ENCODE measurements at regions not wholly inside any gene's neighbourhood (a gene's known extent, or its start where the extent isn't known, plus 50 kb on each side); places are given as distances from the start of the nearest gene placed in this dataset.

DNA sequence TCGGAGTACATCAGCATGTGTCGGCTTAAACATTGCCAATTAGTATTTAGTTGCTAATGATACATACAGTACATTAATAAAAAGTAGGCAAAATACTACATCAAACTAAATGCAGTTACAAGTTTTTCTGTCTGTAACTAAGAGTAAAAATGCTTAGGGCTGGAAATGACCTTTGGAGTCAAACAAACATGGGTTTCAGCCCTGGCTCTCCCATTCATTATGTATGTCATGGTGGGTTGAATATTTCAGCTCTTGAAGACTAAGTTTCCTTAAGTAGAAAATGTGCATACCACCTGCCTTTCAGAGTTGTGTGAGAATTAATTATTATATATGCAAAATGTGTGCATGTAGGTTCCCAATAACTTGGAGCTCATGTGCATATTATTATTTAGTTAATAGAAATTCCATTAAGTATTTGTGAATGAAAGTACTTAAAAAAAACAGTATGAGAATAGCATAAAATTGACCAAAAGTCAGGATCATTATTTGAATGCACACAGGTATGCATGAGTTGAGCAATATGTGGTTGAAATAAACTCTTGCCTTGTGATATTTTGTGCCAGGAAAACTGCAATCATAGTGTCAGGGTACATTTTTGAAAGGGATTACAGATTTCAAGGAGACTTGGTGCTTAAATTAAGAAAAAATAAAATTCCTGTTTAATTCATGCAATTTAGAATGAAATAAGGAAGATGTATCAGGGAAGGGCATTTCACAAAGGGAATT, 2048.7 kb downstream of the PCDH7 start:
- no peak overlapping the region for H3K4me3 Mint-ChIP-seq (ENCODE audit: low read depth, unreplicated experiment)
- no peaks in the 10 kb centered on the region for H3K27me3 Mint-ChIP-seq (ENCODE audit: unreplicated experiment)
- no peak for DNase-seq
- H3K9me3 Mint-ChIP-seq (ENCODE audit: low read depth, unreplicated experiment), result peaks cover 8% of the 10 kb centered on the region
- CTCF ChIA-PET, result no interaction called here
- H3K27ac Mint-ChIP-seq (ENCODE audit: unreplicated experiment), result no peak overlapping the region
- no TSS peak for BruUV-seq (replicated peaks)
- intact Hi-C loops (cut with micrococcal nuclease; ENCODE audit: unreplicated experiment), result no loop called here
- H3K4me1 Mint-ChIP-seq (ENCODE audit: low read depth, unreplicated experiment), result no peaks in the 10 kb centered on the region
- TF ChIP-seq, protein P1, sequence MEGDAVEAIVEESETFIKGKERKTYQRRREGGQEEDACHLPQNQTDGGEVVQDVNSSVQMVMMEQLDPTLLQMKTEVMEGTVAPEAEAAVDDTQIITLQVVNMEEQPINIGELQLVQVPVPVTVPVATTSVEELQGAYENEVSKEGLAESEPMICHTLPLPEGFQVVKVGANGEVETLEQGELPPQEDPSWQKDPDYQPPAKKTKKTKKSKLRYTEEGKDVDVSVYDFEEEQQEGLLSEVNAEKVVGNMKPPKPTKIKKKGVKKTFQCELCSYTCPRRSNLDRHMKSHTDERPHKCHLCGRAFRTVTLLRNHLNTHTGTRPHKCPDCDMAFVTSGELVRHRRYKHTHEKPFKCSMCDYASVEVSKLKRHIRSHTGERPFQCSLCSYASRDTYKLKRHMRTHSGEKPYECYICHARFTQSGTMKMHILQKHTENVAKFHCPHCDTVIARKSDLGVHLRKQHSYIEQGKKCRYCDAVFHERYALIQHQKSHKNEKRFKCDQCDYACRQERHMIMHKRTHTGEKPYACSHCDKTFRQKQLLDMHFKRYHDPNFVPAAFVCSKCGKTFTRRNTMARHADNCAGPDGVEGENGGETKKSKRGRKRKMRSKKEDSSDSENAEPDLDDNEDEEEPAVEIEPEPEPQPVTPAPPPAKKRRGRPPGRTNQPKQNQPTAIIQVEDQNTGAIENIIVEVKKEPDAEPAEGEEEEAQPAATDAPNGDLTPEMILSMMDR (IDR thresholded peaks at IDR 0.05; ENCODE audit: unreplicated experiment), result no peak
- H3K36me3 Mint-ChIP-seq (ENCODE audit: insufficient read depth, unreplicated experiment), result no peaks in the 10 kb centered on the region

DNA sequence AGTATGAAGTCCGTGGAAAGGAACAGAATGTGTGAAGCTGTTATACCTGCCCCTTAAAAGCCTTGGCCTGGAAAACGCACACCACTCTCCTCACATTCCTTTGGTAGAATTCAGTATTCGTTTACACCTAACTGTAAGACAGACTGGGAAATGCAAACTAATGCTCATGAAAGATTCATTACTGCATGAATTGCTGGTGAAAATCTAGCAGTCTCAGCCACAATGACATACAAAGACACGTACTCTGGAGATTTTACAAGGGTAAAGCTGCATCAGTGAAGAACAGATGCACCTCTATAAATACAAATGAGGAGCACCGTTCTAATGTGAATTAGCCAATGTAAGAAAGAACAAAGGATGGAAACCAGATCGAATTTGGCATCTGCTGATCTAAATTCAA, 2051.3 kb downstream of the PCDH7 start:
- no peak overlapping the region for H3K4me3 Mint-ChIP-seq (ENCODE audit: low read depth, unreplicated experiment)
- H3K27ac Mint-ChIP-seq (ENCODE audit: unreplicated experiment), result no peak overlapping the region
- CTCF ChIA-PET, result no interaction called here
- no peak for DNase-seq
- H3K4me1 Mint-ChIP-seq (ENCODE audit: low read depth, unreplicated experiment), result no peaks in the 10 kb centered on the region
- TF ChIP-seq, protein P1 (IDR thresholded peaks at IDR 0.05; ENCODE audit: unreplicated experiment), result no peak
- BruUV-seq (replicated peaks), result no TSS peak
- H3K27me3 Mint-ChIP-seq (ENCODE audit: unreplicated experiment), result no peaks in the 10 kb centered on the region
- intact Hi-C loops (cut with micrococcal nuclease; ENCODE audit: unreplicated experiment), result no loop called here
- H3K9me3 Mint-ChIP-seq (ENCODE audit: low read depth, unreplicated experiment), result peaks cover 8% of the 10 kb centered on the region
- H3K36me3 Mint-ChIP-seq (ENCODE audit: insufficient read depth, unreplicated experiment), result no peaks in the 10 kb centered on the region

DNA sequence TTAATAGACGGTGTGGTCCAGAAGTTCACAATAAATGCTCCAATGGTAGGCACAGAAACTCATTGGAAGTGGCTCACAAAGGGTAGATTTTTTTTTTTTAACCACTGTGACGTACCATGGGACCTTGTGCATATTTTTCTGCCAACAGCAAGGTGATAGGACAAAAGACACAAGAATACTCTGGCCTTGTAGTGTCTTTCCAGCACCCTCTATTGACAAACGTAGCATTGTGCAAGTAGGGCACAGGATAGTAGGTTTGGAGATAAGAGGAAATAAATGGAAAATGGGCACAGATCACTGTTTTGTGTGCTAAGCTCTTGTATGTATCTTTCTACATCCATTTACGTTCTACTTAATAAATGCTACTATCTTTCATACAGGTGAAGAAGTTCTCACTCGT, 2054.9 kb downstream of the PCDH7 start:
- Mint-ChIP-seq H3K9me3 (ENCODE audit: low read depth, unreplicated experiment) (peaks cover 5% of the 10 kb centered on the region), H3K27me3 (ENCODE audit: unreplicated experiment) (no peaks in the 10 kb centered on the region), H3K36me3 (ENCODE audit: insufficient read depth, unreplicated experiment) (no peaks in the 10 kb centered on the region), H3K4me3 (ENCODE audit: low read depth, unreplicated experiment) (no peak overlapping the region), H3K27ac (ENCODE audit: unreplicated experiment) (no peak overlapping the region), H3K4me1 (ENCODE audit: low read depth, unreplicated experiment) (no peaks in the 10 kb centered on the region)
- TF ChIP-seq, protein P1 (IDR thresholded peaks at IDR 0.05; ENCODE audit: unreplicated experiment), result no peak
- BruUV-seq (replicated peaks), result no TSS peak
- intact Hi-C loops (cut with micrococcal nuclease; ENCODE audit: unreplicated experiment), result no loop called here
- no peak for DNase-seq
- CTCF ChIA-PET, result no interaction called here

DNA sequence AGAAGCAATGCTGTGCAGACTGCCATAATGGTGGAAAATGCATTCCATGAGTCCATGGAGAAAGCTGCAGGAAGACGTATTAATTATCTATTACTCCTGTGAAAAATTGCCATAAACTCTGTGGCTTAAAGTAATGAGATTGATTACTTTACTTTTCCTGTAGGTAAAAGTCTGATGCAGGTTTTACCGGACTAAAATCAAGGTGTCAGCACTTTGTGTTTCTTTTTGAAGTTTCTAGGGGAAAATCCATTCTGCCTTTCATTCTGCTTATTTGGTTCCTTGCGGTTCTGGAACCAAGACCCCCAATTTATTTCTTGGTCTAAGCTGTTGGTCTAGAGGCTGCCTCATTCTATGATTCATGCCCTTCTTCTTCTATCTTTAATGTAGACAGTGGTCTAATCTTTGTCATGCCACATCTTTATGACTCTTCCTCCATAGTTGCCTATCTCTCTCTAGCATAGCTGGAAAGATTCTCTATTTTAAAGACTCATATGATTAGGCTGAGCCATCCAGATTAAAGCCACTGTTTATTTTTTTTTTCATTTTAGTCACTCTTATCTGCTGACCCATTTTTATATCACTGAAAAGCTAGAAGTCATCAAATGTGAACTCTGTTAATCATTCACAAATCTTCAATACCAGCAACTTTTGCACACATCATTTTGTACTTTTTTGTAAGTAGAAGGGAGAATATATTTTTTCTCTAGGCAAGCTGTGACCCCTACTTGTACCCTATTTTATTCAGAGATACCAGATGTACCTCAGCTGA, 2056.4 kb downstream of the PCDH7 start:
- no peaks in the 10 kb centered on the region for H3K36me3 Mint-ChIP-seq (ENCODE audit: insufficient read depth, unreplicated experiment)
- CTCF ChIA-PET, result no interaction called here
- intact Hi-C loops (cut with micrococcal nuclease; ENCODE audit: unreplicated experiment), result no loop called here
- TF ChIP-seq, protein P1 (IDR thresholded peaks at IDR 0.05; ENCODE audit: unreplicated experiment), result no peak
- no peaks in the 10 kb centered on the region for H3K4me1 Mint-ChIP-seq (ENCODE audit: low read depth, unreplicated experiment)
- no peak for DNase-seq
- H3K27ac Mint-ChIP-seq (ENCODE audit: unreplicated experiment), result no peak overlapping the region
- no peaks in the 10 kb centered on the region for H3K27me3 Mint-ChIP-seq (ENCODE audit: unreplicated experiment)
- H3K4me3 Mint-ChIP-seq (ENCODE audit: low read depth, unreplicated experiment), result no peak overlapping the region
- peaks cover 5% of the 10 kb centered on the region for H3K9me3 Mint-ChIP-seq (ENCODE audit: low read depth, unreplicated experiment)
- BruUV-seq (replicated peaks), result no TSS peak

Measured in Calu3 (cell line).